GM23338 (cell line): ENCODE measurements at regions not wholly inside any gene's neighbourhood (a gene's known extent, or its start where the extent isn't known, plus 50 kb on each side); places are given as distances from the start of the nearest gene placed in this dataset.

ENCODE experiments used
- ATAC-seq: fragments of 200-7000 bp; cut with Tn5 transposase; 3 replicates; pipeline ENCODE4 v1.9.1; 2020
- DNase-seq: peaks from one replicate; pipeline ENCODE4 v3.0.0-alpha.2; 2015; ENCODE audit warnings: low spot score
- H2AFZ ChIP-seq: fragments of 200-600 bp; sonication (generic); 2 replicates; pipeline ENCODE4 v1.8.0; 2016; ENCODE audit warnings: antibody characterized with exemption, mild to moderate bottlenecking, moderate library complexity
- H3F3A ChIP-seq: fragments of 200-600 bp; sonication (generic); replicated peaks from 2 replicates; pipeline ENCODE4 v1.8.0; 2017; ENCODE audit warnings: antibody characterized with exemption, mixed run types, low read depth
- H3K27ac ChIP-seq: fragments of 200-600 bp; sonication (generic); 2 replicates; pipeline ENCODE4 v1.6.1; 2016; ENCODE audit warnings: low read depth
- H3K27me3 ChIP-seq: fragments of 200-600 bp; sonication (generic); 2 replicates; pipeline ENCODE4 v1.8.0; 2016; ENCODE audit warnings: mild to moderate bottlenecking, mixed run types, moderate library complexity; ENCODE audit not compliant: insufficient read depth
- H3K36me3 ChIP-seq: fragments of 200-600 bp; sonication (generic); 2 replicates; pipeline ENCODE4 v1.8.0; 2016; ENCODE audit warnings: mild to moderate bottlenecking; ENCODE audit not compliant: insufficient read depth
- H3K4me1 ChIP-seq: fragments of 200-600 bp; sonication (generic); 2 replicates; pipeline ENCODE4 v1.8.0; 2016; ENCODE audit warnings: mild to moderate bottlenecking, moderate library complexity; ENCODE audit not compliant: insufficient read depth
- H3K4me2 ChIP-seq: fragments of 200-600 bp; sonication (generic); 2 replicates; pipeline ENCODE4 v1.7.1; 2017; ENCODE audit warnings: mixed run types
- H3K4me3 ChIP-seq: fragments of 200-600 bp; sonication (generic); 2 replicates; pipeline ENCODE4 v1.6.1; 2016; ENCODE audit warnings: mixed run types
- H3K79me2 ChIP-seq: fragments of 200-600 bp; sonication (generic); replicated peaks from 2 replicates; pipeline ENCODE4 v1.8.0; 2017; ENCODE audit warnings: mild to moderate bottlenecking; ENCODE audit not compliant: insufficient read depth
- H3K9me2 ChIP-seq: fragments of 200-600 bp; sonication (generic); 2 replicates; pipeline ENCODE4 v1.8.0; 2017; ENCODE audit not compliant: insufficient read depth
- H4K20me1 ChIP-seq: fragments of 200-600 bp; sonication (generic); replicated peaks from 2 replicates; pipeline ENCODE4 v1.8.0; 2017; ENCODE audit warnings: mild to moderate bottlenecking; ENCODE audit not compliant: insufficient read depth
- H3K27ac Mint-ChIP-seq: 2 replicates; pipeline ENCODE4 v1.8.0; 2020; ENCODE audit warnings: inconsistent platforms, mild to moderate bottlenecking, moderate library complexity, mixed read lengths
- H3K27me3 Mint-ChIP-seq: 3 replicates; pipeline ENCODE4 v1.8.0; 2022; ENCODE audit warnings: low read depth, mild to moderate bottlenecking, moderate library complexity, mixed read lengths, inconsistent platforms; ENCODE audit not compliant: insufficient read depth, poor library complexity
- H3K36me3 Mint-ChIP-seq: 3 replicates; pipeline ENCODE4 v1.8.0; 2021; ENCODE audit warnings: low read depth, mild to moderate bottlenecking, inconsistent platforms, moderate library complexity, mixed read lengths
- H3K4me1 Mint-ChIP-seq: 3 replicates; pipeline ENCODE4 v1.8.0; 2020; ENCODE audit warnings: mild to moderate bottlenecking, inconsistent platforms, mixed read lengths
- H3K4me3 Mint-ChIP-seq: 3 replicates; pipeline ENCODE4 v1.8.0; 2021; ENCODE audit warnings: moderate library complexity, mild to moderate bottlenecking, inconsistent platforms, mixed read lengths
- H3K9me3 Mint-ChIP-seq: 3 replicates; pipeline ENCODE4 v1.8.0; 2020; ENCODE audit warnings: moderate library complexity, mild to moderate bottlenecking, inconsistent platforms, mixed read lengths
- EZH2phosphoT487 ChIP-seq: fragments of 200-600 bp; sonication (generic); IDR thresholded peaks from one replicate; pipeline ENCODE4 v1.8.1; 2018; ENCODE audit warnings: antibody characterized with exemption; ENCODE audit not compliant: unreplicated experiment
- JUNB ChIP-seq: IDR thresholded peaks from one replicate; pipeline ENCODE4 v1.6.1; 2016; ENCODE audit warnings: antibody characterized with exemption; ENCODE audit not compliant: unreplicated experiment
- NANOG ChIP-seq: IDR thresholded peaks from 2 replicates; pipeline ENCODE4 v1.6.1; 2016; ENCODE audit warnings: antibody characterized with exemption, borderline replicate concordance
- ZNF114 ChIP-seq: fragments of 250-450 bp; sonication (Bioruptor Pico); IDR thresholded peaks from 2 replicates; pipeline ENCODE4 v1.5.0; 2020; ENCODE audit warnings: mild to moderate bottlenecking, moderate library complexity
- ZNF331 ChIP-seq: fragments of 250-450 bp; sonication (Bioruptor Pico); IDR thresholded peaks from 2 replicates; pipeline ENCODE4 v1.5.0; 2020; ENCODE audit warnings: low read depth, mild to moderate bottlenecking, moderate library complexity
- TF ChIP-seq, protein P1 (sequence below): fragments of 250-450 bp; sonication (Bioruptor Pico); IDR thresholded peaks from 2 replicates; pipeline ENCODE4 v1.5.0; 2020; ENCODE audit warnings: mild to moderate bottlenecking, moderate library complexity
- TF ChIP-seq, protein P2 (sequence below), 2 experiments: fragments of 200-600 bp in 1 of 2; sonication (generic) in 1 of 2; conservative IDR thresholded peaks; 2 replicates each; pipeline versions ENCODE4 v1.5.1 to v1.6.1; 2016 to 2017; ENCODE audit warnings: antibody characterized with exemption in 2 of 2, low read depth in 2 of 2, mild to moderate bottlenecking in 2 of 2, moderate library complexity in 1 of 2

DNA sequence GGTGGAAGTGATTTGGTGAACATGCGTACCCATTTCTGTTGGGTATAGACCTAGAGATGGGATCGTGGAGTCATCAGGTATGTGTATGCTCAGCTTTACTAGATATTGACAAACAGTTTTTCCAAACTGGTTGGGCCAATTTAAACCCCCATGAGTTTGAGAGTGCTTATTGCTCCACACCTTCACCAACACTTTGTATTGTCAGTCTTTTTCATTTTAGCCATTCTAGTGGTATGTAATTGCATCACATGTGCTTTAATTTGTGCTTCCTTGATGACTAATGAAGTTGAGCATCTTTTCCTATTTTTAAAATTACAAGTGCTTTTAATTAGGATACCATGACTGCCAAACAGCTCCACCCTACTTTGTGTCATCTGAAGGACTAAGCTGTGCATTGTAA is 158.9 kb upstream of the AKIRIN2 start:
- peaks cover 18% of the 10 kb centered on the region for H3K9me2 ChIP-seq
- H3K27ac Mint-ChIP-seq, result no peak overlapping the region
- H3K36me3 Mint-ChIP-seq, result peaks cover 3% of the 10 kb centered on the region; the same call in 2 of the 3 replicates
- H3F3A ChIP-seq, result no peaks in the 10 kb centered on the region
- H3K79me2 ChIP-seq, result no peaks in the 10 kb centered on the region
- H3K27ac ChIP-seq, result no peak overlapping the region
- H3K4me1 Mint-ChIP-seq, result peaks cover 4% of the 10 kb centered on the region; the same call in 2 of the 3 replicates
- H3K4me1 ChIP-seq, result no peaks in the 10 kb centered on the region
- H2AFZ ChIP-seq, result no peak overlapping the region
- no peak overlapping the region for H3K4me2 ChIP-seq
- peaks cover 3% of the 10 kb centered on the region for H3K27me3 Mint-ChIP-seq
- H4K20me1 ChIP-seq, result no peaks in the 10 kb centered on the region
- H3K36me3 ChIP-seq, result no peaks in the 10 kb centered on the region
- TF ChIP-seq, protein P1, sequence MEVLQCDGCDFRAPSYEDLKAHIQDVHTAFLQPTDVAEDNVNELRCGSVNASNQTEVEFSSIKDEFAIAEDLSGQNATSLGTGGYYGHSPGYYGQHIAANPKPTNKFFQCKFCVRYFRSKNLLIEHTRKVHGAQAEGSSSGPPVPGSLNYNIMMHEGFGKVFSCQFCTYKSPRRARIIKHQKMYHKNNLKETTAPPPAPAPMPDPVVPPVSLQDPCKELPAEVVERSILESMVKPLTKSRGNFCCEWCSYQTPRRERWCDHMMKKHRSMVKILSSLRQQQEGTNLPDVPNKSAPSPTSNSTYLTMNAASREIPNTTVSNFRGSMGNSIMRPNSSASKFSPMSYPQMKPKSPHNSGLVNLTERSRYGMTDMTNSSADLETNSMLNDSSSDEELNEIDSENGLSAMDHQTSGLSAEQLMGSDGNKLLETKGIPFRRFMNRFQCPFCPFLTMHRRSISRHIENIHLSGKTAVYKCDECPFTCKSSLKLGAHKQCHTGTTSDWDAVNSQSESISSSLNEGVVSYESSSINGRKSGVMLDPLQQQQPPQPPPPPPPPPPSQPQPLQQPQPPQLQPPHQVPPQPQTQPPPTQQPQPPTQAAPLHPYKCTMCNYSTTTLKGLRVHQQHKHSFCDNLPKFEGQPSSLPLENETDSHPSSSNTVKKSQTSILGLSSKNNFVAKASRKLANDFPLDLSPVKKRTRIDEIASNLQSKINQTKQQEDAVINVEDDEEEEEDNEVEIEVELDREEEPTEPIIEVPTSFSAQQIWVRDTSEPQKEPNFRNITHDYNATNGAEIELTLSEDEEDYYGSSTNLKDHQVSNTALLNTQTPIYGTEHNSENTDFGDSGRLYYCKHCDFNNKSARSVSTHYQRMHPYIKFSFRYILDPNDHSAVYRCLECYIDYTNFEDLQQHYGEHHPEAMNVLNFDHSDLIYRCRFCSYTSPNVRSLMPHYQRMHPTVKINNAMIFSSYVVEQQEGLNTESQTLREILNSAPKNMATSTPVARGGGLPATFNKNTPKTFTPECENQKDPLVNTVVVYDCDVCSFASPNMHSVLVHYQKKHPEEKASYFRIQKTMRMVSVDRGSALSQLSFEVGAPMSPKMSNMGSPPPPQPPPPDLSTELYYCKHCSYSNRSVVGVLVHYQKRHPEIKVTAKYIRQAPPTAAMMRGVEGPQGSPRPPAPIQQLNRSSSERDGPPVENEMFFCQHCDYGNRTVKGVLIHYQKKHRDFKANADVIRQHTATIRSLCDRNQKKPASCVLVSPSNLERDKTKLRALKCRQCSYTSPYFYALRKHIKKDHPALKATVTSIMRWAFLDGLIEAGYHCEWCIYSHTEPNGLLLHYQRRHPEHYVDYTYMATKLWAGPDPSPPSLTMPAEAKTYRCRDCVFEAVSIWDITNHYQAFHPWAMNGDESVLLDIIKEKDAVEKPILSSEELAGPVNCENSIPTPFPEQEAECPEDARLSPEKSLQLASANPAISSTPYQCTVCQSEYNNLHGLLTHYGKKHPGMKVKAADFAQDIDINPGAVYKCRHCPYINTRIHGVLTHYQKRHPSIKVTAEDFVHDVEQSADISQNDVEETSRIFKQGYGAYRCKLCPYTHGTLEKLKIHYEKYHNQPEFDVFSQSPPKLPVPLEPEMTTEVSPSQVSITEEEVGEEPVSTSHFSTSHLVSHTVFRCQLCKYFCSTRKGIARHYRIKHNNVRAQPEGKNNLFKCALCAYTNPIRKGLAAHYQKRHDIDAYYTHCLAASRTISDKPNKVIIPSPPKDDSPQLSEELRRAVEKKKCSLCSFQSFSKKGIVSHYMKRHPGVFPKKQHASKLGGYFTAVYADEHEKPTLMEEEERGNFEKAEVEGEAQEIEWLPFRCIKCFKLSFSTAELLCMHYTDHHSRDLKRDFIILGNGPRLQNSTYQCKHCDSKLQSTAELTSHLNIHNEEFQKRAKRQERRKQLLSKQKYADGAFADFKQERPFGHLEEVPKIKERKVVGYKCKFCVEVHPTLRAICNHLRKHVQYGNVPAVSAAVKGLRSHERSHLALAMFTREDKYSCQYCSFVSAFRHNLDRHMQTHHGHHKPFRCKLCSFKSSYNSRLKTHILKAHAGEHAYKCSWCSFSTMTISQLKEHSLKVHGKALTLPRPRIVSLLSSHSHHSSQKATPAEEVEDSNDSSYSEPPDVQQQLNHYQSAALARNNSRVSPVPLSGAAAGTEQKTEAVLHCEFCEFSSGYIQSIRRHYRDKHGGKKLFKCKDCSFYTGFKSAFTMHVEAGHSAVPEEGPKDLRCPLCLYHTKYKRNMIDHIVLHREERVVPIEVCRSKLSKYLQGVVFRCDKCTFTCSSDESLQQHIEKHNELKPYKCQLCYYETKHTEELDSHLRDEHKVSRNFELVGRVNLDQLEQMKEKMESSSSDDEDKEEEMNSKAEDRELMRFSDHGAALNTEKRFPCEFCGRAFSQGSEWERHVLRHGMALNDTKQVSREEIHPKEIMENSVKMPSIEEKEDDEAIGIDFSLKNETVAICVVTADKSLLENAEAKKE (CRISPR knock-in tag), result no peak
- TF ChIP-seq ZNF331 (no peak), EZH2phosphoT487 (no peak), ZNF114 (no peak), NANOG (no peak), JUNB (no peak)
- TF ChIP-seq, protein P2, sequence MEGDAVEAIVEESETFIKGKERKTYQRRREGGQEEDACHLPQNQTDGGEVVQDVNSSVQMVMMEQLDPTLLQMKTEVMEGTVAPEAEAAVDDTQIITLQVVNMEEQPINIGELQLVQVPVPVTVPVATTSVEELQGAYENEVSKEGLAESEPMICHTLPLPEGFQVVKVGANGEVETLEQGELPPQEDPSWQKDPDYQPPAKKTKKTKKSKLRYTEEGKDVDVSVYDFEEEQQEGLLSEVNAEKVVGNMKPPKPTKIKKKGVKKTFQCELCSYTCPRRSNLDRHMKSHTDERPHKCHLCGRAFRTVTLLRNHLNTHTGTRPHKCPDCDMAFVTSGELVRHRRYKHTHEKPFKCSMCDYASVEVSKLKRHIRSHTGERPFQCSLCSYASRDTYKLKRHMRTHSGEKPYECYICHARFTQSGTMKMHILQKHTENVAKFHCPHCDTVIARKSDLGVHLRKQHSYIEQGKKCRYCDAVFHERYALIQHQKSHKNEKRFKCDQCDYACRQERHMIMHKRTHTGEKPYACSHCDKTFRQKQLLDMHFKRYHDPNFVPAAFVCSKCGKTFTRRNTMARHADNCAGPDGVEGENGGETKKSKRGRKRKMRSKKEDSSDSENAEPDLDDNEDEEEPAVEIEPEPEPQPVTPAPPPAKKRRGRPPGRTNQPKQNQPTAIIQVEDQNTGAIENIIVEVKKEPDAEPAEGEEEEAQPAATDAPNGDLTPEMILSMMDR (conservative IDR thresholded peaks at IDR 0.05; ENCODE audit: low read depth in 2 of 2), result no peak
- H3K4me3 ChIP-seq, result no peak overlapping the region
- no peaks in the 10 kb centered on the region for H3K27me3 ChIP-seq
- ATAC-seq (no peak), DNase-seq (no peak)
- H3K9me3 Mint-ChIP-seq, result peaks cover 4% of the 10 kb centered on the region; the same call in 2 of the 3 replicates
- no peak overlapping the region for H3K4me3 Mint-ChIP-seq
